ENCODE measurements at regions not wholly inside any gene's neighbourhood (a gene's known extent, or its start where the extent isn't known, plus 50 kb on each side); places are given as distances from the start of the nearest gene placed in this dataset.
"Not testable (repeated sequence)": the region's sequence is repeated elsewhere in the genome, so short reads cannot be mapped to it uniquely, and the experiment has no call there.

DNA sequence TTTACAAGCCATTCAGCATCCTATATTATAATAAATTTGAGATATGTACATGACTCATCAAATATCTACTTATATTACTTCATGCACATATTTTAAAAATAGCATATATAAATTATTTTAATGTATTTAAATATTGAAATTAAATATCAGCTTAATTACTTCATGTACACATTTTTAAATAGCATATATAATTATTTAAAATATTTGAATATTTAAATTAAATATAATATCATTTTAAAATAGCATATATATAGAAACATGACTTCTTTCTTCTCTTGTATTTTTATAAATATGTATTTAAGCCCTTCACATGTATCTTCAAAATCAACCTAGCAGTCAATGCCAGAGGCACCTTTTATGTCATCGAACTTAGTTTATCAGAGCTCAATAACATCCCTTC lies 298.8 kb upstream of the DSEL start:
- no peak for DNase-seq

DNA sequence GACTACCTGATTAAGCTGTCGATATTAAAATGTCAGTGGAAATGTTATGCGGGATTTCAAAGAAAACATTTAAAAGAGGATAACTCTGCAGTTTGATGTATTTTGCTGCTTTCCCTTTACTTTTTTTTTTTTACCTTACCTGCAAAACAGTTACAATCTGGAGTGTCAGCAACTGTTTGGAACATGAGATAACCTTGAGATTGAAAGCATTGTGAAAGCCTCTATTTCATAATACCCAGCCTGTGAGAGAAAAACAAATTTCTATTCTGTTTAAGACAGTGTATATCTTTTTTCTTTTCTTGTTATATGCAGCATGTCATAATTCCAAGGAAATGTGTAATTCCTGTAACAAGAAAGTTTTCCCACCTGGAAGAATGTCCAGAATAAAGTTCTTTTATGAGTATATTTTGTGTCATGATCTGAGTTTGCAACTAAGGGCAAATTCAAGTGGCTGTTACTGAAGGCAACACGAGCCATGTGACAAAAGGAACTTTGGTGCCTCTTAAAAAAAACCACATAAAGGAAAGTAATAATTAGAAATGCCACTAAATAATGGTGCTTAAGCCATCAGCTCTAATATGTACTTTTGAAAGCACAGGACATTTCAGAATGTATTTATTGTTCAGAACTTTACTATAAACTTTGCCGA lies 297.0 kb upstream of the DSEL start:
- DNase-seq, result no peak

DNA sequence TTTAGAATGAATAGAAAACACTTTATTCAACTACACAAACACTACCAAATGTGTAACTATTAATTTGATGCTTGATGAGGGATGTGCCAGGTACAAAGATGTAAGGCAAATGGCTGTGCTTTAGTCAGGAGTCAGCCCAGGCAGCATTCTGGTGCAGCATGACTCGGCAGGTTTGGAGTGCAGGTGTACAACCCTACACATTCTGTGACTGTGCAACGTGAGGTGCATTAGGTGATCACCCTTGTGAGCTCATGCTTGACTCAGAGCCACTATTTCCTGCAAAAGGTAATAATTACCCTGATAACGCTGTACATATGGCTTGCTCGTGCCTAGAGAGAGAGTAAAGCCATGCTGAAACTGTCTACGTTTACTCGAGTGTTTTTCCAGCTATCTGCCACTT lies 288.7 kb upstream of the DSEL start:
- no peak for DNase-seq

DNA sequence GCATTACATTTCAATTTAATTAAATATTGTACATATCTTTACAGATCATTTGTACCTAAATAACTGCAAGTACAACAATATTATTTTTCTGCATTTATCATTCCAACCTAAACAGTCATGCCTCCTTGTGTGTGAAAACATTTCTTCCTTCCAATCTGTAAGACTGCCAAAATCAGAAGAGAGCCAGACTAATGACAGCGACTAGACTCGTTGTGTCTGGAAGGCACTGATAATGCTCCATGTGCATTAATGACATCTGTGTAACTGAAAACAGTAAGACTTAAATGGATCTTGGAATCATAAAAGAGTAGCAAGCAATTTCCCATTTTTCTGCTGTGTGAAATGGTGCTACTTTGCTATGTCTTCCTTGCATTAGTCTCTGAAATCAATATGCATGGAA lies 278.0 kb upstream of the DSEL start:
- DNase-seq, result no peak

DNA sequence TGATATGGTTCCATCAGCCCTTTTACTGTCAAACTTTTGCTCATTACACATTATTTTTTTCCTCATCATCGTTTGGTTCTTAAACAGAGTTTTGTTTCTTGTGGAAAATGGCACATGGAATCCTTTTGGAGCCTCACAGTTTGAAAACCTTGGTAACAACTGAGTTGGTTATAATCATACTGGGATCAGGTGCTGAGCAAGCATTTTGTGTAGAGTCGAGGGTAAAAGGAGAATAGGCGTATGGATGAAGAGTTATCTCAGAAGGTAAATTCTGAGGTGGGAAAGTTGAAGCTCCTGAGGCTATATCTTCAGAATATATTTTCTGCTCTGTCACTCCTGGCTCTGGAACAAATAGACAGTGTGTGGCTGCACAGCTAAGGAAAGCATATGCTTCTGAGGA lies 274.0 kb upstream of the DSEL start:
- DNase-seq, result no peak

DNA sequence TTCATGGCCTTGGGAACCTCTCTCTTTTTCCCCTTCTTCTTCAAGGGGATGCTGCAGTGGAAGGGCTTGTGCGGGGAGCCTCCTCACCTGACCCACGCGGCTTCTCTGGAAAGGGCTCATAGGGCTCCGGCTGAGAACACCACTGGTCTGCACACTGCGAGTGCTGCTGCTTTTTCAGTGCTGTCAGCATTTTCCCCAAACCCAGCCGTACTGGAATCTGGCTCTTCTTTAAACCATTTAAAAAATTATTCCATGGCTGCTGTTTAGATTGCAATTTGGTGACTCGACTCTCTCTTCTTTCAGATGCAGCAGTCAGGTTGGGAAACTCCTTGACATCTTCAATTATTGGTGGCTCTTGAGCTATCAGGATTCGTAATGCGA lies 272.6 kb upstream of the DSEL start:
- no peak for DNase-seq

DNA sequence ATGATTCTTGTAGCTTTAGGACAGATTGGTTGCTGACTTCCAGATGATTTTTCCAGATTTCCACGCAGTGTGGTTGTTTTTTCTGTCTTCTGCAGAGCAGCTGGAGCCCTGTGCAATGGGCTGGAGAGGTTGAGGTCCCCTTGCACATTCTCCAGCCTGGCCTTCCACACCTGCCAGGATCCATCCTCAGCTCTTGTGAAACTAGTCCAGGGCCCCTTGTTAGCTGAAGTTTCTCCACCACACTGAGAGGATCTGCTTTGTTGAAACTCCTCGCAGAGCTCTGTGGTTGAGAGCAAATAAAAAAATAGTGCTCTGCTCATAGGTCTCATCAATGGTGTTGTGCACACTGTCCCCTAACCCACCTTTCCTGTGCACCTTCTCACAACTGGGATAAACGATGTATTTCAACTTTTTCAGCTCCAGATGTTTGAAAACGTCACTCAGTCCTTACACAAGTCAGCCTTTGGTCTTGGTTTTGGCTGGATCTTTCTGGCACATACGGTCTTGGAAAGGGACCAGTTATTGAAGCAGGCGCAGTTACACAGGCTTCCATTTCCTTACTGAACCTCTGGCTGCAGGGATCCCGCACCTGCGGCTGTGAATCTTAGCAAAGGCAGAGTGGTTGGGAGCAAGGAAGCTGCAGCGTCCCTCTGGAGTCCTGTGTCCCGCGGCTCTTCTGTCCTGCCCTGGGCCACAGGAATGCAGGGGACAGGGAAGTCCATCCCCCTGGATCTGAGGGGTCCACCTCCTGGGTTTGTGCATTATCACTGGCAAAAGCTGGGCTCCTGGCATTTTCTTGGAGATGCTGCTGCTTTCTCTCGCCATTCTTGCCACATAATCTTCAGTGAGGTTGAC lies 272.0 kb upstream of the DSEL start:
- no peak for DNase-seq

DNA sequence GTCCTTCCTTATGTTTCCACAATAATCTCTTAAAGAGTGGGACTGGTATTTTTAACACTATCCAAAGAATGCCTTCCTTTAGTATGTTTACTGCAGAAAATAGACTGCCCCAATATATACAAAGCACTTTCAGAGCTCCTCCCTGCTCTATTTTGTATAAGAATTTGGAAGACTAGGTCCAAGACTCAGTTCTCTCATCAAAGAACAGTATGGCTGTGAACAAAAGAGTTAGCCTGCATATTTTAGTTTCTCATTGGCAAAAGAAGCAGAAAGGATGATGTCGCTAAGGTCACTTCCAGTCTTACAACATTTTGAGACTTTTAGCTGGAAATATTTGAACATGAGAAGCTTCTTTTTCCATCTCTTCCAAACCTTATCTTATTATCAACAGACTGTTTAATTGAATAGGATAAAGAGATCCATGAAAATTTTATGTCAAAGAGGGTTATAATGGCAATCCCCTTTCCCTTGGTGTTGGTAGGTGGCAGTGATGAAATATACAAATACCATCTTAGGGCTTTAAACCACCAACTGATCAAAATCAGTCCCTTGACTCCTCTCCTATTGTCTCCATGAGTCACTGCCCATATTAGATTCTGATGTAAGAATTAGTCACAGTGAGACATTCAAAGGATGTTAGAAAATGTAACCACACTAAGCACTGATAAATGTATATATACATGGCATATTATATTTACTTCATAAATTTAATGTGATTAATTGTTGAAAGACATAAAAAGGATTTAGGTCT lies 266.9 kb upstream of the DSEL start:
- DNase-seq, result no peak

DNA sequence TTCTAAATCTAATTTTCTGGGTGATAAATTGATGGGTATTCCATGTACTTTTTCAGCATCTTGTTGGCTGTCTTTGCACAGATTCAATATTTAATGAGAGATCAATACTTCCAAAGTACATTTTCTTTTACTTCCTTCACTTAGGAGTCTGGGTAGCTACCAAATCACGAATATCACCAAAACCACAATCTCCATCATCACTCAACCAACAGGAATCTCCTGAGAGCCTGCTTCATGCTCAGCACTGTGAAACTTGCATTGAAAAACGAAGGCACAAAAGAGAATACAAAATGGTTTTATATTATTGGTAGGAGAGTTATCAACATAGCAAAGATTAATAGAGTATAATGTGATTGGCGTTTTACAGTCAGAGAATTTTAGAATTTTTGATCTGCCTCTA lies 261.5 kb upstream of the DSEL start:
- DNase-seq, result no peak

DNA sequence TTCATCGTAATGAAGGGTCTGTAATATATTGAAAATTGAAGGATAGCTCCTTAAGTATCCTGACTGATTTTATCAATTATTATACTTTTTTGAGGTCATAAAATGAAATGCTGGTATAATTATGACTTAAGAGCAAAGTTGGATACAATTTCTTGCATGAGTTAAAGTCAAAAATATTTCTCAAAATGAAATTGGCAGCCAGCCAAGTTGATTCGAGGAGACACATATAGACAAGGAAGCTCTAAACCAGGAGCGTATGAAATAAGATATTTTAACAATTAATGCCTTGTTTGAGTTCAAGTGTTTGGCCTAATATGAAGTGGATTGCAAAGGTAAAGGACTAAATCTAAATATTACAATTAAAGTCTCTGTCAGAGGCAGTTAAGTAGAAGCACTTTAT lies 260.4 kb upstream of the DSEL start:
- DNase-seq, result no peak

DNA sequence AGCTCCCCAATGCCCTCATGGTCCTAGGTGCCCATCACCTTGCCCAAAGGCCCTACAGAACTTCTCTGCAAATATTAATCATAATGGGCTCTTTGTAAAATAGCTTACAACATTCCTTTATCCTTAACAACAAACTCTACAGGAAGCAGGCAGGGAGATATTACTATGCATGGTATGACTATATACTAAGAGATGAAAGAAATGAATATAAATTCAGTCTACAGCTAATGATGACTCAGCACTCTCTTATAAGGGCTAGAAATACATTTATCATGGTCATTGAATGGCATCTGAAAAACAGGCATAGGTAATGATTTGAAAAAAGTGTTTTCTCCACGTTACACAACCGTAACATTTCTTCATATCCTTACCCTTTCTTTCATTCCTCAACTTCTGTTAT lies 254.8 kb upstream of the DSEL start:
- DNase-seq, result no peak

DNA sequence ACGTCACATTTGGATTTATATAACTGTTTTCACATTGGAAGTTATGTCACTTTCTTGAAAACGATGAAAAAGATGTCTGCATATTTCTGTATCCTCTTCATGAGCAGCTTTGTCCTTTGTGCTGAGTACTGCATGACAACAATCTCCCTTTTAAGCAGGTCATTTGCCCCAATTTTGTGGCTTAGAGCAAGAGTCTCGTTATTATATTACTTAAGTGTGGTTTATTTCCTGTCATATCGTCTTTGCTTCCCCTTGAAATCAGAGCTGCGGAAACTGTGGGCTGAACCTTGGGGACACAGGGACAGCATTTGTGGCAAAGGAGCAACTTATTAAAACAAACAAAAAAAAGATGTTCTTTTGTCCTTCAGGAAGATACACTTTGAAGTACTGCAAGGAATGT lies 254.0 kb upstream of the DSEL start:
- no peak for DNase-seq

DNA sequence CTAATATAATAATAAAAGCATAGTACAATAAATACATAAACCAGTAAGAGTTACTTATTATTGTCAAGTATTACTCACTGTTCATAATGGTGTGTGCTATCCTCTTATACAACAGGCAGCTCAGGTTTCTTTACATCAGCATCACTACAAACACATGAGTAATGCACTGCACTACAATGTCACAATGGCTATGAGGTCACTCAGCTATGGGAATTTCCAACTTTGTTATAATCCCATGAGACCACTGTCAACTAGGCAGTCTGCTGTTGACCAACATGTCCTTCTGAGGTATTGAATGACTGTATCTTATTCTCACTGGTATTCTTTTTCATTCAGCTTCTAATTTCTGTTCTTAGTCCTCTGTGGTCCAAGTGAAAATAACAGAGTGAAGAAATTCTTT lies 250.4 kb upstream of the DSEL start:
- DNase-seq, result no peak

DNA sequence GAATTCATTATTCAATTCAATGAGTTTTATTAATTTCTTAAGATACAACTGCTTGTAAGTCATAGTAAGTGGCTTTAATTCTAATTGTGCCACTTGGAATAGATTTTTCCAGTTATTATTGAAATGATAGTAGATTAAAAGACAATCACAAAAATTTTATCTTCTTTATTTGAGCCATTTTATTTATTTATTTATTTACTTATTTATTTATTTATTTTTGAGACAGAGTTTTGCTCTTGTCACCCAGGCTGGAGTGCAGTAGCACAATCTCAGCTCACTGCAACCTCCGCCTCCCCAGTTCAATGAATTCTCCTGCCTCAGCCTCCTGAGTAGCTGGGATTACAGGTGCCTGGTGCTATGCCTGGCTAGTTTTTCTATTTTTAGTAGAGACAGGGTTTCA lies 235.7 kb upstream of the DSEL start:
- DNase-seq, result not testable (repeated sequence)

DNA sequence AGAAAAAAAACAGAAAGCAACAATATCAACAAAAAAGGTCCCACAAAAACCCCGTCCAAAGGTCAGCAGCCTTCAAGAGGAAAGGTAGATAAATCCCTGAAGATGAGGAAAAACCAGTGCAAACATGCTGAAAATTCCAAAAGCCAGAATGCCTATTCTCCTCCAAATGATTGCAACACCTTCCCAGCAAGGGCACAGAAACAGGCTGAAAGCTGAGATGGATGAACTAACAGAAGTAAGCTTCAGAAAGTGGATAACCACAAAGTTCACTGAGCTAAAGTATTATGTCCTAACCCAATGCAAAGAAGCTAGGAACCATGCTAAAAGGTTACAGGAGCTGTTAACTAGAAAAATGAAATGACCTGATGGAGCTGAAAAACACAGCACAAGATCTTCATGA lies 226.4 kb upstream of the DSEL start:
- DNase-seq, result no peak

DNA sequence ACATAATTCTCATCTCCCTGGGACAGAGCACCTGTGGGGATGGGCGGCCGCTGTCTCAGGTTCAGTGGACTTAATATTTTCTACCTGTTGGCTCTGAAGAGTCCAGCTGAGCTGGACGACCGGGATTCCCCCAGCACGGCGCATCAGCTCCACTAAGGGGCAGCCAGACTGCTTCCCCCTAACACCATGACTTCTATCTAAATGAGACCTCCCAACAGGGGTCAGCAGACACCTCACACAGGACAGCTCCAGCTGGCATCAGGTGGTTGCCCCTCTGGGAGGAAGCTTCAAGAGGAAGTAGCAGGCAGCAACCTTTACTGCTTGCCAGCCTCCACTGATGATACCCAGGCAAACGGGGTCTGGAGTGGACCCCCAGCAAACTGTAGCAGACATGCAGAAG lies 226.0 kb upstream of the DSEL start:
- DNase-seq, result no peak

DNA sequence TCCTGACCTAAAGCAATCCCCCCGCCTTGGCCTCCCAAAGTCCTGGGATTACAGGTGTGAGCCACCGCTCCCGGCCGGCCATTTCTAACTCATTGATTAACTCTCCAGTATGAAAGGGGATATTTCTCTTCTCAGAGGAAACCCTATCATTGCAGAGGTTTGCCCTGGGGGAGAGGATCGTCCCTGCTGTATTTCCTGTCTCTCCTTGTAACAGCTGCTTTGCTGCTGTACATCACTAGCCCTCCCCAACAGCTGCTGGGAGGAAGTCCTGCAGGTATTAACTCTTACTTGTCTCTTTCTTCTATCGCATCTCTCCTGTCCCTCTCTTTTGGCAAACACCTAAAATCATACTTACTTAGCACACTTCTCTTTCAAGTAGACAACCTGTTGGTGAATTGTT lies 219.0 kb upstream of the DSEL start:
- DNase-seq, result peak; percentile 0

DNA sequence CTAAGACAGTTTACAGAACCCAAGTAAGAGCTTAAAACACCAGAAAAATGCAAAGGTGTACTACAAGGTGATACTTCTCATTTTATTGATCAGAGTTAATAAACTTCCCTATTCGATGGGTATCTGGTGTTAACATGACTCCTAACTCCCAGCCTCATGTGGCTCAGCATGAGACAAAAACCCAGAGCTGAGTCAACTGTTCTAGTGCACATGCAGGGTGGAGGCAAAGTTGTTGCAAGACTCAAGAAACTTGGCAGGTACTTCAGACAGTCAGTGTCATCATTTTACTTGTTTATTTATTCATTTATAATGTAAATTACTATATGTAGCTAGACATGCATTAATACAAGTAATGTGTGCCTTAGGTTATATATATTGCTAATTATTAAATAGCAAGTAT lies 216.6 kb upstream of the DSEL start:
- DNase-seq, result no peak

DNA sequence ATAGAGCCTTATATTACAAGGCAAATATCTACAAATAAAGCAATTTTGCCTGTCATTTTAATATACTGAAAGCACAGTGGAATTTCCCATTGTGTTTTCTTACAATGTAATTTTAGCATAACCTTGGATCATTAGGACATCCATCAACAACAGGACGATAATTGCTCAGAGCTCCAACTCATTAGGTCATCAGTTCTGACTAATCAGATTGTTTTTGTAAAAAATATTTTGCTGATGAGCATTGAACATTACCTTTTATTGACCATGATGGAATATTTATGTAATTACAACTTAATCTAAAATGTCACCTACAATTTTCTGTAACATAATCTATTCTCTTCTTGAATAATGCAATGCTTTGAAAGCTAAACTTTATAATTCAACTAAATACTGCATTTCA lies 215.3 kb upstream of the DSEL start:
- DNase-seq, result no peak

DNA sequence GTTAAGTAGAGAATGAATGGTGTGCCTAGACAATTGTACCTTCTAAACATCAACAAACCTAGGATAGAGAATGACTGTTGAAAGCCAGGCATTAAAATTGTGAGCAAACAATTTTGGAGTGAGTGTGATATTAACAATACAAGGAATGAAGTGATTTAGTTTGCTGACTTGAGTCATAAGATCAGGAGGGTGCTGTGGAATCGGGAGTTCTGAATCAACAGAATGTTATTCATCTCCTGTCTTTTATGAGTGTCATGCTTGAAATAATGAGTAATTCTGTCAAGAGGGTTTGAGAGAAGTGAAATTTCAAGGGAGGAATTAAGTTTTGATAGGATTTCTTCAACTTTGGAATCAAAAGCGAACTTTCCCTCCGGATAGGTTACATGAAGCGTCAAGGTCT lies 214.4 kb upstream of the DSEL start:
- no peak for DNase-seq

DNA sequence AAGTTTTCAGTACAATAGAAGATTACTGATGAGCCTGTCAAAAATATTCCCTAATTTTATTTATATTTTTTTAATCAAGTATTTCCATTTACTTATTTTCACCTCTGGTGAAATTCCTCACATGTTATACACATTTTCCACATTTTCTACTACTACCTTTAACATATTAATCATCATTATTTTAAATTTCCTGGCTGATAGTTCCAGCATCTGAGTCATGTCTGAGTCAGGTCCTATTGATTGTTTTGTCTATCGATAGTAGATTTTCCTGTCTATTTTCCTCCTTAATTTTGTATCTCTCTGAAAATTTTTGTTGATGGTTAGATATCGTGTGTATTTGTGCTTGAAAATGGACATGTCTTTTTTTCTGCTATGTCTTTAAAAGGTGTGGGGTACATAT lies 211.8 kb upstream of the DSEL start:
- no peak for DNase-seq

DNA sequence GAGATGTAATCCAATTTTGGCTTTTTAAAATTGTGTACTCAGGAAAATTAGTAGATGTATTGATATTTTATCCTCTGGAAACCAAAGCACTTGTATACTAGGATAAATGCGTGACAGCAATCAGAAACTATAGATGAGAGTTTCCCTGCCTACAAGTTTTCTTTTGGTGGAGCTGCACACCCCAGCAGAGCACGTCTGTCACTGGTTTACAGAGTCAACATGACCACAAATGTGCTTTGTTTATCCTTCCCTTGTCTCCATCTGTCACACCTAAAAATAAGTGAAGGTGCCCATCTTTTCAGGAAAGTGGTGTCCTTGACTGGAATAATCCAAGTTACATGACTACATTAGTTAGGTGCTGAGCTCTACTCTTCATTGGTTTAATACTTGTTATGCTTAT lies 210.4 kb upstream of the DSEL start:
- no peak for DNase-seq

DNA sequence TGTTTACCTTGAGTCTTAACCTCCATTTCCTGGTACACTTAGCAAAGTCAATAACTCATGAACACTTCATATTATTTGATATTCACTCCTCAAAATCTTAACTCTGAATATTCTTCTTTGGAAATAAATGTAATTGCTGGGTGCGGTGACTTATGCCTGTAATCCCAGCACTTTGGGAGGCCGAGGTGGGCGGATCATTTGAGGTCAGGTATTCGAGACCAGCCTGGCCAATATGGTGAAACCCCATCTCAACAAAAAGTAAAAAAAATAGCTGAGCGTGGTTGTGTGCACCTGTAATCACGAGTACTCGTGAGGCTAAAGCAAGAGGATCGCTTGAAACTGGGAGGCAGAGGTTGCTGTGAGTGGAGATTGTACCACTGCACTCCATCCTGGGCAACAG lies 201.3 kb upstream of the DSEL start:
- DNase-seq, result no peak

DNA sequence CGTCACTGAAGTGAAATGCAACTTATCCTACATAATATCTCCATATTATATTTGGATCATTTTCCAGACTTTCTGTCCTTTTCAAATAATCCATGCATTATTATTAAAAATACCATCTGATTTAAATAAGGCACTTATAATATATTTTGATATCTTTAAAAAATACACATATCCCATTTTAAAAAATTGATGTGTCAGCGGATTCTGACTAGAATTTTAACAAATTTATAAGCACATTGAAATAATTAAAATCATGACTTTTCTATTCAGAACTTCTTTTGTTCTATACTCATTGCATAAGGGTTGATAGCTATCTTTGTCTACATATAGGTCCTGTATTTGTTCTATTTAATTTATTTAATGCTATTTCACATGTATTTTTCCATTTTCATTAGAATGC lies 199.0 kb upstream of the DSEL start:
- no peak for DNase-seq

Measured in NCI-H510A (cell line).